ENCODE measurements at regions not wholly inside any gene's neighbourhood (a gene's known extent, or its start where the extent isn't known, plus 50 kb on each side); places are given as distances from the start of the nearest gene placed in this dataset.
A peak's percentile ranks its signal among the peaks of the same experiment; 100 is the strongest.
"Not testable (repeated sequence)": the region's sequence is repeated elsewhere in the genome, so short reads cannot be mapped to it uniquely, and the experiment has no call there.

- DNase-seq: not testable (repeated sequence)
These were observed 103.7 kb upstream of the NBPF26 start for GRCh38 chr1:120619867-120620692.

GRCh38 chr1:120620693-120620969, 103.1 kb upstream of the NBPF26 start:
- not testable (repeated sequence) for DNase-seq

GRCh38 chr1:120621278-120621677, 102.5 kb upstream of the NBPF26 start:
- DNase-seq: not testable (repeated sequence)

DNA sequence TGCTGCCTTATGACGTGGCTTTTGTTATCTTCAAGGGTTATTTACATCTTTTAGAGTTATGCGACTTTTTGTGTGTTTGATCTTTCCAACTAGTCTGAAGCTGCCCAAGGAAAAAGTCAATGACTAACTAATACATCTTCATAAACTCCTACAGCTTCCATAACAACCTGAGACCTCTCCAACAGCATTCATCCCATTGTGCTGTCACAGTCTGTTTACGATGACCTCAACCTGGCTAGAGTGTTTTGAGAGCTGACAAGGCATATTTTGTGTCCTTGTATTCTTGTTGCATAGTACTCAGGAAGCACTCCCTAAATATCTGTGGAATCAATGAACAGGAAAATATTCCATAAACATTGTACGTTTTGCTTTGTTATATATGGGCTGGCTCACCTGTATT, 100.2 kb upstream of the NBPF26 start:
- not testable (repeated sequence) for DNase-seq

DNA sequence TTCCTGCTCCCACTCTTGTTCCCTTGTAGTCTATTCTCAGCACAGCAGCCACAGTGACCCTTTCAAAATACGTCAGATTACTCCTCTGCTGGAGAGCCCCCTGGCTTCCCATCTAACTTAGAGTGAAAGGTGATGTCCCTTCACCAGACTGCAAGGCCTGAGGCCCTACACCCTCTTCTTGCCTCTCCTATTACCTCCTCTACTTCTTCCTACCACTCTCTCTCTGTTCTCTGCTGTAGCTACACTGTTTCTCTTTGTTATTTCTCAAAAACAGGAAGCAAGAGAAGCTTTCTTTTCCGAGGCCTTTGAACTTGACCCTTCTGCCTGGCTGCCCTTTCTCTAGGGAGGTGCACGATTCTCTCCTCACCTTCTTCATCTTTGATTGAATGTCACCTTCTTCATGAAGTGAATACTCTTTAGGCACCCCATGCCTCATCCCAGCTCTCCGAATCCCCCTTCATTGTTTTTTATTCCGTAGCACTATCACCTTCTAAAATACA, 99.1 kb upstream of the NBPF26 start:
- DNase-seq: peak in 2 of 3 donors; percentile 6 to 15

- not testable (repeated sequence) for DNase-seq
These were observed 93.8 kb upstream of the NBPF26 start for GRCh38 chr1:120629832-120630455.

GRCh38 chr1:120634816-120635806, 88.6 kb upstream of the NBPF26 start:
- DNase-seq: not testable (repeated sequence)

- not testable (repeated sequence) for DNase-seq
These were observed 83.3 kb upstream of the NBPF26 start for GRCh38 chr1:120640261-120641013.

GRCh38 chr1:120641014-120641302, 82.8 kb upstream of the NBPF26 start:
- not testable (repeated sequence) for DNase-seq

GRCh38 chr1:120647182-120647581, 76.6 kb upstream of the NBPF26 start:
- not testable (repeated sequence) for DNase-seq

GRCh38 chr1:120648915-120649623, 74.7 kb upstream of the NBPF26 start:
- not testable (repeated sequence) for DNase-seq

DNA sequence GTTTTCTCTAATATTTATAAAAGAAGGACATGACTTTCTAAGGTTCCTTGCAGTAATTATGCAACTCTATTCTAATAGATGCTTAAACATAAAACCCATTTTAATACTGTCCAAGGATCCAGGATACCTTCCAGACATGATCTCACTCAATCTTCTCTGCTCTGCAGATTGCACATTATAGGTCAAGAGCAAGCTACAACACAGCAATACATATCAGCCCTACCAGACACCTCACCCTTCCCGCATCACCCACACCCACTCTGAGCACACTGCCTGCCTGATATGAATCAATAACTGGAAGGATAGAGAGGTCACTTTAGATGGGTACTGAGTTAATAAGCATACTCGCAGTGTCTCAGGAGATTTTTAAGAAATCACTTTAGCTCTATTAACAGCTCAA, 74.0 kb upstream of the NBPF26 start:
- DNase-seq: not testable (repeated sequence)

- DNase-seq: not testable (repeated sequence)
These were observed 69.6 kb upstream of the NBPF26 start for GRCh38 chr1:120654114-120654513.

DNA sequence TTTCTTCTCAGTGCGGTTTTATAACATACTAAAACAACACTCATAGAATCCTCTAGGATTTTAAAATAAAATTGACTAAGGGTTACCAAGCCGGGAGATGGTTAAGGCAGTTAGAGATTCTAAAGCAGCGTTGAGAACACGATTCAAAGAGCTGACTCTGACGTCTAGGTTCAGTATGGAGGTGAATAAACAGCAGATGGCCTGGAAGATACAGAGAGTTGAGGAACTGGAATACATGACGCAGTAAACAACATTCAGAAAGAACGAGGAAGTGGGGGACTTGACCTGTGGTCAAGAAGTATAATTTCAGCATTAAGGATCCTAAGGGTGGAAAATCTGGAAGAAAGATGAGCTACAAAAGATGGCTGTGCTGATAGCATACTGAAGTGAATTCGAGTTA, 68.4 kb upstream of the NBPF26 start:
- DNase-seq: not testable (repeated sequence)

DNA sequence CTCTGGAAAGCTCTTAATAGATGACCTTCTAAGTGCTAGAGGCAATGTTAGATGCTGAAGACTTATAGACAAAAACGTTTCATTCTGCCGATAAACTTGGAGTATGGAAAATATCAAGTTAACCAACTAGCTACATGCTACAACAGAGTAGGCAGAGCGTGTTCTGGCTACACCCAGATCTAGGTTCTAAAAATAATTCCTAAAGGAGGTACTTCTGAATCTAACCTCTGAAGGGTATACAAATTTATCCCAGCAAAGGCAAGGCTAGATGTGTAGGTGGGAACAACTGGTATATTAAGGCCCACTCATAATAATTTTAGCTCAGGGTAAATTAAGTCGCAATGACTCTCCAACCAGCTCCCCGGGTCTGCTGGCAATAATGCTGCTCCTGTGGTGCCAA, 67.6 kb upstream of the NBPF26 start:
- DNase-seq: not testable (repeated sequence)

DNA sequence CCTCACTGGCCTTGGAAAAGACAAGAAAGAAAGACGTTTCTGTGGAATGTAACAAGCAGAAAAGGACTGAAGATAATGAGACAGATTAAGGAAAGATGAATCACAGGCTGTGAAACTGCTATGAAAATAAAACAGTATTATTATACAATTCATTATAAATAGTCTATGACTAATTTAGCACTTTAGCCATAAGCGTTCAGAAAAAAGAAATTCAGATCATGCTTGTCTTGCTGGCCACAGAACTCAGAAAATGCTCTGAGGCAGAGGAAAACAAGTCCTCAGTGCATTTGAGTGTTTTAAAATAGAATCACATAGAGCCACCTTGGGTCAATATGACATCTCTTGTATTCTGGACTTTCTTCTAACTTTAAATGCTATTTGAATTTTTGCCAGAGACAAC, 65.9 kb upstream of the NBPF26 start:
- not testable (repeated sequence) for DNase-seq

GRCh38 chr1:120658622-120659021, 65.1 kb upstream of the NBPF26 start:
- not testable (repeated sequence) for DNase-seq

DNA sequence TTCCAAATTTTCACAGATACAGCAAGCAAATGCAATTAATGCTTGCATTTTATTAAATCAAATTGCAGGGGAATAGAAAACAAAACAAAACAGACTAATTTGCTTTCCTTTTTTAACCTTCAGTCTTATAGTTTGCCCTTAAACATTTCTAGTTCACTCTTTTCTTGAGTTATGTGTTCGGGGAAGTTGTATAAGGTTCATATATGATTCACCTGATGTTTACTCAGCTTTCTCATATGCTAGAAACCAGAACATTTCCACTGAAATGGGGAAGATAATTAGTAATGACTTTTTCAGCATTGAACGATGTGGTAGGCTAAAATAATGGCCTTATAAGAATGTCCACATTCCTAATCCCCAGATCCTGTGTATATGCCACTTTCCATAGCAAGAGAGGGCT, 64.6 kb upstream of the NBPF26 start:
- not testable (repeated sequence) for DNase-seq

DNA sequence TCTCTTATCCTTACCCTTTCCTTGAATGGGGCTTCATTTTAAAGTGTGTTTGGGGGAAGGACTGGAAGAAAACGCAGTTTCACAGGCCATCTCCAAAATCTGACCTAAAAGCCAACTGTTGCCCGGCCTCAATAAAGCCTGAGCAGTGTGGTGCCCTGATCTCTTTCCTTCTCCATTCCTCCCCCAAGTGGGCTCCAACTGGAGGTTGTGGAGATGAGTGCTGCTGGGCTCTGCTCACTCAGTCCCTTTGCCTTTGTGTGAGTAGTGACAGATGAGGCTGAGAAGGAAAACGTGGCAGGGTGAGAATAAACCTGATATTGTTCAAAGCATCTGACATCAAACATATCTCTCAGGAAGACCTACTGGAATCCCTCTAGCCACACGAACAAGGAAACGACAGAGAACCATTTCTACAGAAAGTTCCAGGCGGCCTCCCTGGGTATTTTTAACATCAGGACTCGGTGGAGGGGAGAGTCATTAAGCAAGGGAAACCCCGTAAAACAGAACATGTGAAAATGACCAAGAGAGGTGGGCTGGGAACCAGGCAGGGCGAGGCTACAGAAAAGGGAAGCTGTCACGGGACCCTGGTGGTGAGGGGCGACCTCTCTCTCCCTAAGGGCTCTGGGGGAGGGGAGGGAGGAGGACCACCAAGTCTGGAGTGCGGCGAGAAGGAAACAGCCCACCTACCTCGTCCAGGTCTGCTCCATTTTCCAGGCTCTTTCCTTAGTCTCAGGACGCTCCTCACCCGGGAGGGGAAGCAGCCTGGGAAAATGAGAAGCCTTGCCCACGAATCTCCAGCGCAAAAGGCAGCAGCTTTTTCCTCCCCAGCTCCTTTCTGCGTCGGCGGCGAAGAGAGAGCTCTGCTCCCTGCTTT, 59.1 kb upstream of the NBPF26 start:
- not testable (repeated sequence) for DNase-seq

DNA sequence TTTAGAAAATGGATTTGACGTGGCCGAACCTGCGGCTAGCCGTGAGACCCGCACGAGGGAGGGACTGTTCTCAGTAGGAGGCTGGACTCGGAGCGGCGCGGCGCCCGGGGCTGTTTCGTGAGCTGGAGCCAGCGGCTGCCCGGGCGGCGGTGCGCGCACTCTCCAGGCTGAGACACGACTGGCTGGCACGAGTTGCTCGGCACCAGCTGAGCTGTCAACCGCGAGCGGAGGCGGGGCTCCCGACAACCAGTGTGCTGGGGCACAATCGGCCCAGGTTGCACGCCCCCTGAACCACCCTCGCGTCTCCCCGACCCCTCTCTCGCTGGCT, 58.5 kb upstream of the NBPF26 start:
- DNase-seq: not testable (repeated sequence)

GRCh38 chr1:120668187-120668586, 55.6 kb upstream of the NBPF26 start:
- not testable (repeated sequence) for DNase-seq

Data from suppressor macrophage treated with lipopolysaccharide for 1 hour (primary cell).